Stimulated activated CD8-positive, alpha-beta memory T cell treated with anti-CD3 and anti-CD28 coated beads, Interleukin-7, amount 100 ng/mL, for 24 hours (primary cell): ENCODE measurements at regions not wholly inside any gene's neighbourhood (a gene's known extent, or its start where the extent isn't known, plus 50 kb on each side); places are given as distances from the start of the nearest gene placed in this dataset.
"Not testable (repeated sequence)": the region's sequence is repeated elsewhere in the genome, so short reads cannot be mapped to it uniquely, and the experiment has no call there.

Experiments used
- DNase-seq: peaks from one replicate; pipeline ENCODE4 v3.0.0-alpha.2; 2020; ENCODE audit warnings: low read depth

DNA sequence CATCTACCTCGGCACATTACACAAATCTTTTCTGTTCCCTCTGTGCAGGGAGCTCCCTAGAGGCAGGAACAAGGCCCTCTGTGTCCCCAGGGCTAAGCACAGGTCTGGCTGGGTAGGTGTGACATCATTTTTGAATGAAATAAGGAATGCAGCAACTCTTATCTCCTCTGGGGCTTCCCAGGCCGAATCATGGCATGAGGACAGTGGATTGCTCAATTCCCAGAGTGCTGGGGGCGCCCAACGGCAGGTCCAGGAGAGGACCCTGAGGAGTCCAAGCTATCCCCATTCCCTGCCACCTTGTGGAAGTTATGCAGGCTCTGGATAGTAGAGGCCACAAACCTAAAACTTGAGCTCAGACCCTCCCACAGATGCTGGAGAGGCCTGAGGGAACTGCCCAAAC lies 158.0 kb upstream of the RAB6C start:
- DNase-seq: no peak

DNA sequence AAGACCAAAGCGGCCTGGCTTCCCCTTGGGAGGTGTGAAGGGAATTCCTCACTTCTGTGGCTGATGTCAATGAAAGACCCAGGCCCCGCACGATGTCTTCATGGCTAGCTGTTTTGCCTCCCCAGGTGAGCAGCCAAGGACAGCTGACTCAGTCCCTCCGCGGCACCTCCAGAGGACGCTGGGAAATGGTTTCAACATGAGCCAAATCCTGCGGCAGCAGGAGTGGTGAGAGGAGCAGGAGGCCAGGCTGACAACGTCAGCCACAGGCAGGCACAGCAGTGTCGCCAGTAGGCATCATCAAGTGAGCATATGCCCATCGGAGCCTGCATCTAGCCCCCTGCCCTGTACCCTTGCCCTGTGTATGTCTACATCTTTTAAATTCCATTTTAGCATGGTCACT lies 156.4 kb upstream of the RAB6C start:
- DNase-seq: no peak

DNA sequence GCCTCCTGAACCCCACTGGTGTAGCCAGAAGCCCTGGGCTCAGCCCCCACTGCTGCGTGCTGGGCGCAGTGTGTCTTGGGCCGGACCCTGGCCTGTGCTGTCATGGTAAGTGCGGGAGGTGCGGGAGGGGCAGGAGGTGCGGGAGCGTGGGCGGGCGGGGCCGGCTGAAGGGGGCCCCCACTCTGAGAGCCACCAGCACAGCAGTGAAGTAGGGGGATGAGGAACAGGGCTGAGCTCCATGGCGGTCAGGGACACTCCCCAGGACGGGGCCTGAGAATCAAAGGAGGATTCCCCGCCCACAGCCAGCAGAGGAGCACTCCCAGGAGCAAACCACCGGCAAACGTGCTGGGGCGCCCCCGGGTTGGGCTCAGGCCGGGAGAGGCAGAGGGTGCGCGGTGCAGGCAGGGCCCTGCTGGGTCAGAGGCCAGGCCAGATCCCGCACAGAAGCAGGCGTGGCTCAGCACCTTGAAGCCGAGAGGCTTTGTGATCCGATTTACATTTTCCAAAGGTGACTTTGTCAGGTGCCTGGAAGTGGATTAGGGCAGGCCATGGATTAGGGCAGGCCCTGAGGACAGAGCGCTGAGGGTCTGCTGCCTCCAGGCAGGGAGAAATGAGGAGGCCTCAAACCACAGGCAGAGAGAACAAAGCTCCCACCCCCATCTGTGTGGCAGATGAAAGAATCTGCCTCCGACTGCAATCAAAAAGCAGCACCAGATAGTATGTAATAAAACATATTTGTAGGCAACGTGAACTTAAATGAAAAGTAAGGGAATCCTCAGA lies 152.0 kb upstream of the RAB6C start:
- DNase-seq: no peak

- DNase-seq: no peak
These were observed 150.7 kb upstream of the RAB6C start for GRCh38 chr2:129828792-129829191.

DNA sequence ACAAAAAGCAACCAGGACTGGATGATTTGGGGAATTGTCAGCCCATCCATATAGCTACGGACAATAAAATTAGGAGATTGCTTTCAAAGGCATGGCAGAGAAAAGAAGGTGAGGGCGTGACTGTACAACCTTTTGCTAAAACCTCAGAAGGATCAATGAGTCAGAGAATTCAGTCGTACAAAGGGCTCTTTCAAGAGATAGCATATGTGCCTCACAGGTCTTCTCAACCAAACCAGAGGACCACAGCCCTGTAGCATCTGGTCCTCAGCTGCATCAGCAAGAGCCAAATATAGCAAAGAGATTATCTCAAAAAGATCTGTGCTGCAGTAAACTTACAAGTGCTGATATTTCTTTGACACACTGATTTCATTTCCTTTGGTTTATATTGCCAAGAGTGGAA lies 149.9 kb upstream of the RAB6C start:
- no peak for DNase-seq

DNA sequence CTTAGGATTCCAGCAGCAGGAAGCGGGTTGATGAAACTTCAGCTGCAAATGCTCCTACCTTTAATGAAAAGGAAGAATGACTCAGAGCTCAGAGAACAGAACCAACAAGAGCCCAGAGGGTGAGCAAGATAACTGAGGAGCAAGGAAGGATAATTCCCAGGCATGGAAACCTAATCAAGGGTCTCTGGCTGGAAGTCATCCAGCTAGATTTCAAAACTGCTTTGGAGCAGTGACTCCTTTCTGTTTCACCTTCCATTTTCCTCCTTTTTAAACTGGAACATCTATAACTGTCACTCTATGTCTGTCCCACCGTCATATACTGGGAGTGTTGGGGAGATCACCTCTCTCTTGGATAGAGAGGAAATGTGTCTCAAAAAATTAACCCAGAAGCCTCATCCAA lies 148.4 kb upstream of the RAB6C start:
- no peak for DNase-seq

DNA sequence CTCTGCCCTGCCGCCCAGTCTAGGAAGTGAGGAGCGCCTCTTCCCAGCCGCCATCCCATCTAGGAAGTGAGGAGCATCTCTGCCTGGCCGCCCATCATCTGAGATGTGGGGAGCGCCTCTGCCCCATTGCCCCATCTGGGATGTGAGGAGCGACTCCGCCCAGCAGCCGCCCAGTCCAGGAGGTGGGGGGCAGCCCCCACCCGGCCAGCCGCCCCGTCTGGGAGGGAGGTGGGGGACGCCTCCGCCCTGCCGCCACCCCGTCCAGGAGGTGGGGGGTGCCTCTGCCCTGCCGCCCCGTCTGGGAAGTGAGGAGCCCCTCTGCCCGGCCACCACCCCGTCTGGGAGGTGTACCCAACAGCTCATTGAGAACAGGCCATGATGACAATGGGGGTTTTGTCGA lies 146.0 kb upstream of the RAB6C start:
- DNase-seq: not testable (repeated sequence)

DNA sequence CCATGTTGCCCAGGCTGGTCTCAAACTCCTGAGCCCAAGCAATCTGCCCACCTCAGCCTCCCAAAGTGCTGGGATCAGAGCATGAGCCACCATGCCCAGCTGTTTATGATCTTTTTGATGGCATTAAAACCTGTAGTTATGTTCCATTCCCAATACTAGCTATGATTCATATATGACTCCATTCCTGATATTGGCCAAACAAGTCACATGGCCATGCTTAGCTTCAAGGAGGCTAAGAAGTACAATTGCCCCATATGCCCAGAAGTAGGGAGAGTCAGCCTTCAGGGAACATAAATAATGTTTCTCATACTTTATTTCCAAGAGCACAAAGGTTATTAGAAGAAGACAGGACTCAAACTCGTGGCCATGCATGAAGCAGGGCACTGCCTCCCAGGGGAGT lies 132.4 kb upstream of the RAB6C start:
- no peak for DNase-seq

DNA sequence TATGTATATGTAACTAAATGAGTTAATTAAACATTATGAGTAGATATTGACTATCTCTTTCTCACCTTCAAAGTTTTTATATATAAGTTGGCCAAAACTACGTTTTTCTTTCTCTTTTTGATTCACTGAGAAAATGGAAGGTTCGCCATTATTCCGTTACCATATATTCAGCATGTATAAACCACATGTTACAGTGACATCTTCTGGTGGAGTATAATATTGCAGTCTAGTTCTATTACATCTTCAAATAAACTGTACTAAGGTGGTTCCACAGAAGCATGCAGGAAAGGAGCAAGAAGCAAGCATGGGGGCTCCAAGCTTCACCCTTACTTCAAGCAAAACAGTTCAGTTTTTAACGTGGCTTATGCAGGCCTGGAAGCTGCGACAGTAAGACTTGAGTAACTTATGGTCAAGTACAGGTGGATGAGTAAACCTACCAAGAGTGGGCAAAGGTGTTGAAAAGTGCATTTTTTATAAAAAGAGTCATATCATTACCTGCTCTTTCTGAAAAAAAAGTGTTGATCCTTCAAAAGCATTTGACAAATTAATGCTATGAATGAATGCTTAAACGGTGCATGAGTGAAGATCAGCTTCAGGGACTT lies 129.8 kb upstream of the RAB6C start:
- no peak for DNase-seq

DNA sequence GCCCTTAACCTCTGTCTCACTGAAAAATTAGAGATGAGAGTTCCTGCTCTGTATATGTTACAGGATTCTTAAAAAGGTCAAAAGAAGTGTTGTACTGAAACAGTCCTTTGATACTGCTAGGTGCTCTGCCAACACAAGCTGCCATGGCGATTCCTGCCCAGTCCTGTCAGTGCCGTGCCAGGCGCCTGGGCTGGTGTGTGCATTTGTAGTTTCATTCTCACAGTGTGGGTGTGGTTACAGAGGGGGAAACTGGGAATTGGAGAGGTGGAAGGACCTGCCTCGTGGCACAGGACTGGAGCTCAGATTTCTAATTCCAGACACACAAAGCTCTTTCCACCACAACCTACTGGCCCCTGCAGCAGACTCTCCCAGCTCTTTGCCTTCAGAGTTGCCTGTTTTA lies 122.3 kb upstream of the RAB6C start:
- DNase-seq: no peak

DNA sequence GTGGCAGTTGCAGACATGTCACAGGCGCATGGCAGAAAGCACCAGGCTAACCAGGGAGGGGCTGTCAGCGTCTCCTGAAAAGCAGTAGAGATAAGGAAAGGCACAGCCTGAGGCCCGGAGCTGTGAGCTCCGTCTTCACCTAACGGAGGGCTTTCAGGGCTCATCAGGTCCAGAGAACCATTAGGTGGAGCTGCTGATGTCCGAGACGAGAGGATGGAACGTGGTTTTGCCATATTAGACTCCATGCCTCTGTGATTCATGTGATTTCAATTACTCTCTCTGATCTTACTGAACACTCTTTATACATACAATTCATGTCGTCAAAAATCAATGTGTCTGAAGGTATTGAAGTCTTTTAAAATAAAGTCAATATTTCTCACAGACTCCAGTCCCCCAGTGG lies 120.3 kb upstream of the RAB6C start:
- DNase-seq: no peak

- DNase-seq: no peak
These were observed 119.4 kb upstream of the RAB6C start for GRCh38 chr2:129860088-129860487.

- no peak for DNase-seq
These were observed 117.7 kb upstream of the RAB6C start for GRCh38 chr2:129861666-129862288.

GRCh38 chr2:129862668-129863067 lies 116.8 kb upstream of the RAB6C start:
- DNase-seq: no peak

DNA sequence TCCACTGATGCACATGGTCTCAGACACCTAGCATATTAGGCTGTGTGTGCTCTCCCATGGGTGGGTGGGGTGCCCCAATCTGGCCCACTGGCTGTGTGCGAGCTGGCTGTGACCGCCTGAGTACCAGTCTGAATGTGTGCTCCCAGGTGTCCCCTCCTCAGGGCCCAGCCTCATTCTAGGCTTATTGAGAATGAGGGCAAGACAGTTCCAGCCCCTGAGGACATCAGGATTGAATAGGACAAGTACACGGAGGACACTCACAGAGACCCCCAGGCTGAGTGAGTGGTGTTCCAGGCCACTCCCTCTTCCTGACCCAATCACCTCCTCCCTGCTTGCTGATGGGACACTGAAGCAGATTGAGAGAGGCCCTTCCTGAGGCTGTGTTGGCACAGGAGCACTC lies 116.1 kb upstream of the RAB6C start:
- DNase-seq: no peak

- no peak for DNase-seq
These were observed 114.7 kb upstream of the RAB6C start for GRCh38 chr2:129864719-129865118.

DNA sequence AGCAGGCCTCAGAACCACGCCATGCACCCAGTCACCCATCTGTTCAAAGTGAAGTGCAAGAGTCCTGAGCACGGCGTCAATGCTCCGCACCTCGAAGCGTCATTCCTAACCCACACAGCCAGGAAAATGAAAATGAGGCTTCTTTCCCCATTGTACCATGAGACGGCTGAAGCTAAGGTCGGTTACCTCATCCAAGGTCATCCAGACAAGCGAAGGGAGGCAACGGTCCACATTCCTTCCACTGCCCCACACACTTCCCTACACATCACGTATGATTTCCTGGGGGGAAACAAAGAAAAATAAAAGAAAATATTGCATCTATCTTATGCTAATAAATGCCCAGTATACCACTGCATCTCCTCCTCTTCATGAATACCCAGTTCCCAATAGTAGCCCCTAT lies 113.5 kb upstream of the RAB6C start:
- DNase-seq: no peak

GRCh38 chr2:129866391-129866790 lies 113.1 kb upstream of the RAB6C start:
- no peak for DNase-seq

GRCh38 chr2:129868151-129868550 lies 111.3 kb upstream of the RAB6C start:
- no peak for DNase-seq

- no peak for DNase-seq
These were observed 108.7 kb upstream of the RAB6C start for GRCh38 chr2:129870685-129871241.

GRCh38 chr2:129872446-129872845 lies 107.0 kb upstream of the RAB6C start:
- DNase-seq: no peak

DNA sequence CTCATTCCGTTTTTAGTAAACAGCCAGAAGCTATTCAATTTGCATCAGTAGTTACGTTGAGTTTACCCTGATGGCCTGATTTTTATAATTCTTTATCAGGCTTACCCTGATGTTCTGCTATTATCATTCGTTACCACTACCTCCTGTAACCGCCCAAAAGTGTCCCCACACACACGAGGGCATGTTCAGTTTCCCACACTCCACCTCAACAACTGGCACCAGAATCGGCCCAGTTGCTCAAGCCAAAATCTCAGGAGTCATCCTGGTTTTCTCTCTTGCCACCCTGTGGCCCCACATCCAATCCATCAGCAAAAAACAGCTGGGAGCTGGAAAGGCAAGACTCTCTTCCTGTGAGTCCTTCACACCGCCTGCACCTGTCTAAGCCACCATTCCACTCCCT lies 102.9 kb upstream of the RAB6C start:
- DNase-seq: no peak

- peak; percentile 64 for DNase-seq
These were observed 102.2 kb upstream of the RAB6C start for GRCh38 chr2:129877289-129877741.
